ENCODE measurements at regions not wholly inside any gene's neighbourhood (a gene's known extent, or its start where the extent isn't known, plus 50 kb on each side); places are given as distances from the start of the nearest gene placed in this dataset.
A peak's percentile ranks its signal among the peaks of the same experiment; 100 is the strongest.

DNA sequence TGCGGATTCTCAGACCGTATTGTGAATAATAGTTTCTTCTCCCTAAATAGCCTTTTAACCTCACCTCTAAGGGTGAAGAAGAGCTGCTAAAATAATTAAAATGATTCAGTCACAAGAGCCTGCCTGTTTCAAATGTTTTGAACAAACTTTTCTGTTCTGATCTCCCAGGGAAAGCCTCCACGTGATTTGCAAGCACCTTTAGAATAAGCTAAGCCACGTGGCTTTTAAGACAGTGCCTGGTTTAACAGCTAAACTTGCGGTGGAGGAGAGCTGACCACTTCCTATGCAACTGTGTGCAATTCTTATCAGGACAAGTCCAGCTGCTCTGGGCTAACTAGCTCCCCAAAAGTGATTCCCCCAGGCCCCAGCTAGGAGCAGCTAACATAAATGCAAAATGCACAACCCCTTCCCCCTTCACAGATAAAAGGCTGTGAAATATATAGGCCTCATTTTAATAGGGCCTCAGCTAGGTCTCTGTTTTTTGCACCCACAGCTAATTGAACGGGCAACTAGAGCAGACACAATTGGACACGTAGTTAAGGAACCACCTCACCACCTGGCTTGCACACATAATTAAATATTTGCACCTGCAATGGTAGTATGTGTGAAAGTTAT is 401.2 kb upstream of the NR2F2 start:
- Histone ChIP-seq H3K9me3 (replicated peaks; ENCODE audit: insufficient read depth, low read length) (no peaks in the 10 kb centered on the region), H3K9me2 (replicated peaks; ENCODE audit: insufficient read depth, low read length) (no peaks in the 10 kb centered on the region), H2AFZ (ENCODE audit: low read length) (peak overlapping the region; percentile 33), H3K27me3 (replicated peaks; ENCODE audit: insufficient read depth, low read length) (no peaks in the 10 kb centered on the region), H3K4me2 (ENCODE audit: low read depth, low read length) (peak overlapping the region; percentile 48), H4K20me1 (ENCODE audit: insufficient read depth, low read length) (no peaks in the 10 kb centered on the region), H3F3A (ENCODE audit: insufficient read depth, low read length) (peaks cover 10% of the 10 kb centered on the region; the same call in 1 of the 2 replicates), H3K27ac (ENCODE audit: low read length) (peak overlapping the region; percentile 71), H3K79me2 (ENCODE audit: low read length) (no peaks in the 10 kb centered on the region), H3K36me3 (replicated peaks; ENCODE audit: insufficient read depth, low read length) (no peaks in the 10 kb centered on the region), H3K9ac (ENCODE audit: low read length) (0 out of 2 replicates have a peak overlapping the region, but pooled peaks have one; percentile 22), H3K4me1 (ENCODE audit: low read length) (peaks cover 19% of the 10 kb centered on the region), H3K4me3 (ENCODE audit: low read length) (no peak overlapping the region)
- TF ChIP-seq, protein P1, sequence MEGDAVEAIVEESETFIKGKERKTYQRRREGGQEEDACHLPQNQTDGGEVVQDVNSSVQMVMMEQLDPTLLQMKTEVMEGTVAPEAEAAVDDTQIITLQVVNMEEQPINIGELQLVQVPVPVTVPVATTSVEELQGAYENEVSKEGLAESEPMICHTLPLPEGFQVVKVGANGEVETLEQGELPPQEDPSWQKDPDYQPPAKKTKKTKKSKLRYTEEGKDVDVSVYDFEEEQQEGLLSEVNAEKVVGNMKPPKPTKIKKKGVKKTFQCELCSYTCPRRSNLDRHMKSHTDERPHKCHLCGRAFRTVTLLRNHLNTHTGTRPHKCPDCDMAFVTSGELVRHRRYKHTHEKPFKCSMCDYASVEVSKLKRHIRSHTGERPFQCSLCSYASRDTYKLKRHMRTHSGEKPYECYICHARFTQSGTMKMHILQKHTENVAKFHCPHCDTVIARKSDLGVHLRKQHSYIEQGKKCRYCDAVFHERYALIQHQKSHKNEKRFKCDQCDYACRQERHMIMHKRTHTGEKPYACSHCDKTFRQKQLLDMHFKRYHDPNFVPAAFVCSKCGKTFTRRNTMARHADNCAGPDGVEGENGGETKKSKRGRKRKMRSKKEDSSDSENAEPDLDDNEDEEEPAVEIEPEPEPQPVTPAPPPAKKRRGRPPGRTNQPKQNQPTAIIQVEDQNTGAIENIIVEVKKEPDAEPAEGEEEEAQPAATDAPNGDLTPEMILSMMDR (IDR thresholded peaks at IDR 0.05; ENCODE audit: low read length), result no peak
- TF ChIP-seq EZH2phosphoT487 (IDR thresholded peaks at IDR 0.05; ENCODE audit: low read length) (no peak), EZH2 (optimal IDR thresholded peaks at IDR 0.05; ENCODE audit: low read depth, low read length) (no peak)
- peak; percentile 95 for DNase-seq

DNA sequence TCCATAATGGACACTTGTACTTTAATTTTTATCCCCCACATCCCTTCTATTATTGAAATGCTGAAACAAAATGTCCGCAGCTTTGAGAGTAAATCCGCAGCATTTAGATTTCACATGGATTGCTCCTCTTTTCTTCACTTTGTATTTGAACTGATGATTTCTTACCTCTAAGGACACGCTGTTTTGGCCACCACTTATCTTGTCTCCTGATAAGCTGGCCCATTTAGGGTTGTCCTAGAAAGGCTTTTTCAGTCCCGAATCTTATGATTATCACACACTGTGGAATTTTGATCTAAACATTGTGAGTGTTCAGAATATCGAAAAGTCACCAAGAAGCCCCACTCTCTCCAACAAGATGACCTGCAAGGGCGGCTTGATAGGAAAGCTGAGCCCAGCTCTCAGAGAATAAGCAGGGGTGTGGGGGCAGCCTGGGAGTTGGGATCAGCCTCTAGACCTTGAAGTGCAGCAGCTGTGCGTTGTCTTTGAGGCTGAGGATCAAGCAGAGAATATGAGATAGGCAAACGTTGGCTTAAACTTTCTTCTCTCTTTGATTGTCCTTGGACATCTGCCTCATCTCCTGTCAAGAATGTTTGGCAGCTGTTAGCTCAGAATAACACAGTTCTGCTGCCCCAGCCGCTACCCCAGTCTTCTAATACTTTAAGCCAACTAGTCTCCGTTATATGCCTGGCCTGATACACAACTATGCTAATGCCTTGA is 399.7 kb upstream of the NR2F2 start:
- H3K4me3 ChIP-seq (ENCODE audit: low read length), result no peak overlapping the region
- peaks cover 19% of the 10 kb centered on the region for H3K4me1 ChIP-seq (ENCODE audit: low read length)
- H3K9me3 ChIP-seq (replicated peaks; ENCODE audit: insufficient read depth, low read length), result no peaks in the 10 kb centered on the region
- no peaks in the 10 kb centered on the region for H3K9me2 ChIP-seq (replicated peaks; ENCODE audit: insufficient read depth, low read length)
- no peaks in the 10 kb centered on the region for H3K79me2 ChIP-seq (ENCODE audit: low read length)
- DNase-seq, result no peak
- peaks cover 10% of the 10 kb centered on the region; the same call in 1 of the 2 replicates for H3F3A ChIP-seq (ENCODE audit: insufficient read depth, low read length)
- H3K9ac ChIP-seq (ENCODE audit: low read length), result no peak overlapping the region
- no peak overlapping the region for H2AFZ ChIP-seq (ENCODE audit: low read length)
- H3K27ac ChIP-seq (ENCODE audit: low read length), result no peak overlapping the region
- H3K4me2 ChIP-seq (ENCODE audit: low read depth, low read length), result no peak overlapping the region
- no peaks in the 10 kb centered on the region for H3K36me3 ChIP-seq (replicated peaks; ENCODE audit: insufficient read depth, low read length)
- no peaks in the 10 kb centered on the region for H3K27me3 ChIP-seq (replicated peaks; ENCODE audit: insufficient read depth, low read length)
- no peak for TF ChIP-seq EZH2 (optimal IDR thresholded peaks at IDR 0.05; ENCODE audit: low read depth, low read length)
- TF ChIP-seq EZH2phosphoT487 (IDR thresholded peaks at IDR 0.05; ENCODE audit: low read length), result no peak
- TF ChIP-seq, protein P1 (IDR thresholded peaks at IDR 0.05; ENCODE audit: low read length), result no peak
- no peaks in the 10 kb centered on the region for H4K20me1 ChIP-seq (ENCODE audit: insufficient read depth, low read length)

DNA sequence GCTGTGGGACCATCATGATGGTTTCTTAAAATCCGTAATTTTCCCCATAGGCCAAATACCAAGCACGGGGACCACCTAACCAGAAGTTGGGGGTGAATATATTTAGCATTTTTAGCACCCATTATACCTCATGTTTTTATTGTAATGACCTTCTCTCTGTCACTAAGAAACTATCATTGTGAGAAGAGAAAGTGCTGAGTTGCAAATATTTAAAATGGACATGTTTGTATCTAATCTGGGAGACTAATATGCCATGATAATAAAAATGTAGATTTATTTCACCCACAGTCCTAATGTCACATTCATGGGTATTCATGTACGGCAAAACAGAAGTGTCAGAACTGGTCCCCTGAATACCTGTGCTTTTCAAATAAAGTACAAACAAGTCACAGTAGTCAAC is 398.9 kb upstream of the NR2F2 start:
- no peak overlapping the region for H2AFZ ChIP-seq (ENCODE audit: low read length)
- no peak overlapping the region for H3K27ac ChIP-seq (ENCODE audit: low read length)
- TF ChIP-seq EZH2phosphoT487 (IDR thresholded peaks at IDR 0.05; ENCODE audit: low read length), result no peak
- no peaks in the 10 kb centered on the region for H3K27me3 ChIP-seq (replicated peaks; ENCODE audit: insufficient read depth, low read length)
- no peak overlapping the region for H3K4me2 ChIP-seq (ENCODE audit: low read depth, low read length)
- no peak overlapping the region for H3K9ac ChIP-seq (ENCODE audit: low read length)
- no peak overlapping the region for H3K4me3 ChIP-seq (ENCODE audit: low read length)
- H4K20me1 ChIP-seq (ENCODE audit: insufficient read depth, low read length), result no peaks in the 10 kb centered on the region
- no peaks in the 10 kb centered on the region for H3K9me3 ChIP-seq (replicated peaks; ENCODE audit: insufficient read depth, low read length)
- H3K79me2 ChIP-seq (ENCODE audit: low read length), result no peaks in the 10 kb centered on the region
- H3K36me3 ChIP-seq (replicated peaks; ENCODE audit: insufficient read depth, low read length), result no peaks in the 10 kb centered on the region
- no peaks in the 10 kb centered on the region for H3K9me2 ChIP-seq (replicated peaks; ENCODE audit: insufficient read depth, low read length)
- DNase-seq, result no peak
- H3K4me1 ChIP-seq (ENCODE audit: low read length), result peaks cover 19% of the 10 kb centered on the region
- H3F3A ChIP-seq (ENCODE audit: insufficient read depth, low read length), result peaks cover 10% of the 10 kb centered on the region; the same call in 1 of the 2 replicates

DNA sequence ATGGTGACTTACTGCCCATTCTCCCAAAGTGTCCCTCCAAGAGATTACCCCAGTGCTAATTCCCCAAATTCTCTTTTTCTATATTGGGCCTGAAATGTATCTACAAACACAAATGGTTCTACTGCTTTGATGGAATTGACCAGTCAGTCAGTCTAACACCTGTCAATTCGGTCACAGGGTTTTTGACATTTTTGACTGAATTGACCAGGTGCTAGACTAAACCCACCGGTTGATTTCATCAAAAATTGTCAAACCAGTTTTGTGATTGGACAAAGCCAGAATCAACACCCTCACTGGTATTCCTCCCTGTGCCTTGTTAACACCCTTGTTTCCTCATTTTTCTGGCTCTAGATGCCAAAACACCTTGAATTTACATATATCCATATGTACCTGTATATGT is 398.4 kb upstream of the NR2F2 start:
- Histone ChIP-seq H3K9me2 (replicated peaks; ENCODE audit: insufficient read depth, low read length) (no peaks in the 10 kb centered on the region), H3K9me3 (replicated peaks; ENCODE audit: insufficient read depth, low read length) (no peaks in the 10 kb centered on the region), H3K79me2 (ENCODE audit: low read length) (no peaks in the 10 kb centered on the region), H3K36me3 (replicated peaks; ENCODE audit: insufficient read depth, low read length) (no peaks in the 10 kb centered on the region), H3K4me2 (ENCODE audit: low read depth, low read length) (no peak overlapping the region), H3F3A (ENCODE audit: insufficient read depth, low read length) (peaks cover 10% of the 10 kb centered on the region; the same call in 1 of the 2 replicates), H3K9ac (ENCODE audit: low read length) (no peak overlapping the region), H3K4me1 (ENCODE audit: low read length) (peaks cover 19% of the 10 kb centered on the region), H3K4me3 (ENCODE audit: low read length) (no peak overlapping the region), H3K27ac (ENCODE audit: low read length) (no peak overlapping the region), H2AFZ (ENCODE audit: low read length) (no peak overlapping the region), H3K27me3 (replicated peaks; ENCODE audit: insufficient read depth, low read length) (no peaks in the 10 kb centered on the region), H4K20me1 (ENCODE audit: insufficient read depth, low read length) (no peaks in the 10 kb centered on the region)
- TF ChIP-seq, protein P1 (IDR thresholded peaks at IDR 0.05; ENCODE audit: low read length), result no peak
- TF ChIP-seq EZH2 (optimal IDR thresholded peaks at IDR 0.05; ENCODE audit: low read depth, low read length), result no peak
- no peak for TF ChIP-seq EZH2phosphoT487 (IDR thresholded peaks at IDR 0.05; ENCODE audit: low read length)
- DNase-seq, result no peak

Data from MM.1S (cell line).